ENCODE measurements at regions not wholly inside any gene's neighbourhood (a gene's known extent, or its start where the extent isn't known, plus 50 kb on each side); places are given as distances from the start of the nearest gene placed in this dataset.

DNA sequence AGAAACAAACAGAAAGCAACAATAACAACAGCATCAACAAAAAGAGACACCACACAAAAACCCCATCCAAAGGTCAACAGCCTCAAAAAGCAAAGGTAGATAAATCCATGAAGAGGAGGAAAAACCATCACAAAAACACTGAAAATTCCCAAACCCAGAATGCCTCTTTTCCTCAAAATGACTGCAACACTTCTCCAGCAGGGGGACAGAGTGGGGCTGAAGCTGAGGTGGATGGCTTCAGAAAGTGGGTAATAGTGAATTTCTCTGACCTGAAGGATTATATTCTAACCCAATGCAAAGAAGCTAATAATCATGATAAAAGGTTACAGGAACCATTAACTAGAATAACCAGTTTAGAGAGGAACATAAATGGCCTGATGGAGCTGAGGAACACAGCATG, 888.2 kb downstream of the RAB28 start:
- H3K27me3 ChIP-seq (ENCODE audit: insufficient read depth, low read length, poor library complexity, severe bottlenecking), result no peaks in the 10 kb centered on the region
- no peaks in the 10 kb centered on the region for H3K36me3 Mint-ChIP-seq

DNA sequence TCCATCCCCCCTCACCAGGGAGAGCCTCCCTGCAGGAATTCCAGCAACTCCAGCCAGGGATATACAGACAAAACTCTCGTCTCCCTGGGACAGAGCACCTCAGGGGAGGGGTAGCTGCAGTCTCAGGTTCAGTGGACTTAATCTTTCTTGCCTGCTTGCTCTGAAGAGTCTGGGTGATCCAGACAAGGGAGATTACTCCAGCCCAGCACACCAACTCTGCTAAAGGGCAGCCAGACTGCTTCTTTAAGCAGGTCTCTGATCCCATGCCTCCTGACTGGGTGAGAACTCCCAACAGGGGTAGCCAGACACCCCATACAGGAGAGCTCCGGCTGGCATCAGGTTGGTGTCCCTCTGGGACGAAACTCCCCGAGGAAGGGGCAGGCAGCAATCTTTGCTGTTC, 888.7 kb downstream of the RAB28 start:
- no peak for DNase-seq
- Histone ChIP-seq H3K4me1 (ENCODE audit: insufficient read depth, low read length) (no peaks in the 10 kb centered on the region), H3K4me3 (ENCODE audit: low read length) (no peak overlapping the region), H3K9me3 (ENCODE audit: low read length) (no peaks in the 10 kb centered on the region), H3K27me3 (ENCODE audit: insufficient read depth, low read length, poor library complexity, severe bottlenecking) (no peaks in the 10 kb centered on the region), H3K36me3 (ENCODE audit: insufficient read depth, low read length) (no peaks in the 10 kb centered on the region), H3K27ac (ENCODE audit: low read depth, low read length) (no peak overlapping the region)
- Mint-ChIP-seq H3K4me1 (no peaks in the 10 kb centered on the region), H3K27ac (no peak overlapping the region), H3K4me3 (no peak overlapping the region), H3K27me3 (no peaks in the 10 kb centered on the region), H3K9me3 (peaks cover 0 to 9% (median 5%) of the 10 kb centered on the region in 5 donors), H3K36me3 (no peaks in the 10 kb centered on the region)
- ChIA-PET POLR2A (no interaction called here), CTCF (no interaction called here)

More for the DNA sequence above, 888.2 kb downstream of the RAB28 start:
- ChIA-PET CTCF (no interaction called here), POLR2A (no interaction called here)
- no peak overlapping the region for H3K4me3 ChIP-seq (ENCODE audit: low read length)
- H3K4me1 ChIP-seq (ENCODE audit: insufficient read depth, low read length), result no peaks in the 10 kb centered on the region
- Mint-ChIP-seq H3K27me3 (no peaks in the 10 kb centered on the region), H3K9me3 (peaks cover 0 to 9% (median 5%) of the 10 kb centered on the region in 5 donors), H3K4me1 (no peaks in the 10 kb centered on the region), H3K4me3 (no peak overlapping the region), H3K27ac (no peak overlapping the region)
- H3K36me3 ChIP-seq (ENCODE audit: insufficient read depth, low read length), result no peaks in the 10 kb centered on the region
- H3K27ac ChIP-seq (ENCODE audit: low read depth, low read length), result no peak overlapping the region
- no peaks in the 10 kb centered on the region for H3K9me3 ChIP-seq (ENCODE audit: low read length)
- no peak for DNase-seq

DNA sequence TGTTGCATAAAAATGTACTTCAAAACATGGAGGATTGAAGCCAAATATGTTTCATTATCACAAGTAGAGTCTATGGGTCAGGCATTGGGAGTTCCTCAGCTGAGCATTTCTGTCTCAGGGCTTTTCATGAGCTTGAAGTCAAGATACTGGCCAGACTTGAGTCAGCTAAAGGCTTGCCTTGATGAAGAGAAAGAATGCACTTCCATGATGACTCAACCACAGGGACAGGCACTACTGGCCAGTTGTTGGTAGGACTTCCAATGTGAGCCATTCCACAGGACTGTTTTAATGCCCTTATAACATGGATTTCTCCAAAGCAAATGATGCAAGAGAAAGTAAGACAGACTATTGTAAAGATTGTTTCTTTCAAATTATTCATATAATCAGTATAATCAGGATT, 895.6 kb downstream of the RAB28 start:
- Histone ChIP-seq H3K36me3 (ENCODE audit: insufficient read depth, low read length) (no peaks in the 10 kb centered on the region), H3K27ac (ENCODE audit: low read depth, low read length) (no peak overlapping the region), H3K4me1 (ENCODE audit: insufficient read depth, low read length) (no peaks in the 10 kb centered on the region), H3K4me3 (ENCODE audit: low read length) (no peak overlapping the region), H3K27me3 (ENCODE audit: insufficient read depth, low read length, poor library complexity, severe bottlenecking) (no peaks in the 10 kb centered on the region), H3K9me3 (ENCODE audit: low read length) (no peaks in the 10 kb centered on the region)
- Mint-ChIP-seq H3K27me3 (no peaks in the 10 kb centered on the region), H3K4me1 (no peaks in the 10 kb centered on the region), H3K4me3 (no peak overlapping the region), H3K27ac (no peak overlapping the region), H3K9me3 (peaks cover 0 to 4% (median 0%) of the 10 kb centered on the region in 5 donors), H3K36me3 (no peaks in the 10 kb centered on the region)
- POLR2A ChIA-PET, result no interaction called here
- DNase-seq, result no peak
- CTCF ChIA-PET, result no interaction called here

DNA sequence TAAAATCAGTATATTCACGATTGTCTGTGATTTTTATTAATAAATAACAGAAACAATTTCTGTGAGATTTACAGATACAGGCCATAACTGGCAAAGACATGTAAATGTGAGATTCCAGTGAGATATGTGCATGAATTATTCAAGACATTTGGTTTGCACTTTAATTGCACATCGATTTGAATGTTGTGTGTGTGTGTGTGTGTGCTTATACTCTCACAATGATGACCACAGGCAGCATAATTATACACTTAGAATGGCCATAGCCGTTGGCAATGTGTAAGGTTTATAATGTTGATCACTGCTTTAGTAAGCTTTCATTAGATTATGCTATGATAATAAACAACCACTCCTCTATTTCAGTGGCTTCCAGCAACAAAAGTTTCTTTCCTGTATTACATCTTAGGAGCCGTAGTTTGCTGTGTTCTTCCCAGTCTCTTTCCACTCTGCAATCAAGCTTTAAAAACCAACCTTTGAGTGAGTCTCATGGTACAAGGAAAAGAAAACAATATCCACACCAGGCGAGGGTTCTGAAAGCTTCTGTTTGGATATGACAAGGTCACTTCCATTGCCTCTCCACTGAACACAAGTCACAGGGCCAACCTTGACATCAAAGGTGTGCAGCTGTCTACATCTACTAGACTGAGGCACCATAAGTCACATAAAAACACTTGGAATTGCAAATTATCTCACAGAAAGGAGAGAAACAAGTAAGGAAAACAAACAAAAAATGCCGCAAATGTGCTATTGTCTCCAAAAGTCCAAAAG, 897.7 kb downstream of the RAB28 start:
- Histone ChIP-seq H3K27ac (ENCODE audit: low read depth, low read length) (no peak overlapping the region), H3K4me1 (ENCODE audit: insufficient read depth, low read length) (no peaks in the 10 kb centered on the region), H3K36me3 (ENCODE audit: insufficient read depth, low read length) (no peaks in the 10 kb centered on the region), H3K9me3 (ENCODE audit: low read length) (no peaks in the 10 kb centered on the region), H3K27me3 (ENCODE audit: insufficient read depth, low read length, poor library complexity, severe bottlenecking) (no peaks in the 10 kb centered on the region), H3K4me3 (ENCODE audit: low read length) (no peak overlapping the region)
- Mint-ChIP-seq H3K27me3 (no peaks in the 10 kb centered on the region), H3K36me3 (no peaks in the 10 kb centered on the region), H3K4me1 (no peaks in the 10 kb centered on the region), H3K4me3 (no peak overlapping the region), H3K27ac (no peak overlapping the region), H3K9me3 (peaks cover 0 to 8% (median 0%) of the 10 kb centered on the region in 5 donors)
- DNase-seq, result no peak
- POLR2A ChIA-PET, result no interaction called here
- CTCF ChIA-PET, result no interaction called here

DNA sequence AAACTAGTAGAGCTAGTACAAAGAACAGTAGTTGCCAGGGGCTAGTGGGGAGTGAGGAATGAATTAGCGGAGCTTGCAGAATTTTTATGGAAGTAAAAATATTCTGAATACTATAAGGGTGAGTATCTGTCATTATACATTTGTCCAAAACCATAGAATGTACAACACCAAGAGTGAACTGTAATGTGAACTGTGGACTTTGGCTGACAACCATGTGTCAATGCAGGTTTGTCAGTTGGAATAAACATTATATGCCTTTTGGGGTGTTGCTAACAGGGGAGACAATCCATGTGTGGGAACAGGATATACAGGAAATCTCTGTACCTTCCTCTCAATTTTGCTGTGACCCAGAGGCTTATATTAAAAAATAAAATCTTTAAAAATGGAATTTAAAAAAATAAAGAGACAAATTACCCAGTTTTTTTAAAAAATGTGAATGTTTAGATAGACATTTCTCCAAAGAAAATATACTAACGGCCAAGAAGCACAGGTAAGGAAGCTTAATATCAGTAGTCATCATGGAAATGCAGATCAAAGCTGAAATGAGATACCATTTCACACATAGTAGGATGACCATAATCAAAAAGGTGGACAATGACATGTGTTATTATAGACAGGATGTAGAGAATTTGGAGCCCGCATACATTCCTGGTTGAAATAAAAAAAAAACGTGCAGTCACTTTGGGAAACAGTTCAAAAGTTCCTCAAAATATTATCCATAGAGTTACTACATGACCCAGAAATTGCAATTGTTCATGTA, 899.8 kb downstream of the RAB28 start:
- H3K36me3 Mint-ChIP-seq, result no peaks in the 10 kb centered on the region
- H3K27me3 Mint-ChIP-seq, result no peaks in the 10 kb centered on the region
- H3K9me3 Mint-ChIP-seq, result peaks cover 0 to 5% (median 0%) of the 10 kb centered on the region in 5 donors
- Histone ChIP-seq H3K36me3 (ENCODE audit: insufficient read depth, low read length) (no peaks in the 10 kb centered on the region), H3K4me3 (ENCODE audit: low read length) (no peak overlapping the region), H3K9me3 (ENCODE audit: low read length) (no peaks in the 10 kb centered on the region), H3K27ac (ENCODE audit: low read depth, low read length) (no peak overlapping the region), H3K27me3 (ENCODE audit: insufficient read depth, low read length, poor library complexity, severe bottlenecking) (no peaks in the 10 kb centered on the region), H3K4me1 (ENCODE audit: insufficient read depth, low read length) (no peaks in the 10 kb centered on the region)
- H3K4me1 Mint-ChIP-seq, result no peaks in the 10 kb centered on the region
- POLR2A ChIA-PET, result no interaction called here
- no peak overlapping the region for H3K4me3 Mint-ChIP-seq
- no peak overlapping the region for H3K27ac Mint-ChIP-seq
- no peak for DNase-seq
- CTCF ChIA-PET, result no interaction called here

DNA sequence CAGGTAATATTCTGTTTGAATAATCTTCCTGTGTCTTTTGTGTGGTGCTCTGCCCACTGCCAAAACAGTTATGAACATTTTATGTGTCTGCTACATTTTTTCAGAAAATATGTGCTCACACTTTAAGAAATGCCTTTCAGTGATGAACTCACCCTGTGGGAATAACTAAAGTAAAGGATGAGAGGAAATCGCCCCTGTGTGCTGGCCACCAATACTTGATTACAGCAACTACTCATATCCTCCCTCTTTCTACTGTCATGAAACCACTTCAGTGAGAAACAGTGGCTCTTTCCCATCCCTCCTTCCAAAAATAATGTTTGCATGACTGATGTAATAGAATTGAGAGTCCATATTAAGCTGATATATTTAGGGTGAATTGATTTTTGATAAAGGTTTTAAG, 900.9 kb downstream of the RAB28 start:
- H3K36me3 Mint-ChIP-seq, result no peaks in the 10 kb centered on the region
- H3K4me3 Mint-ChIP-seq, result no peak overlapping the region
- H3K4me1 ChIP-seq (ENCODE audit: insufficient read depth, low read length), result no peaks in the 10 kb centered on the region
- H3K9me3 Mint-ChIP-seq, result peaks cover 0 to 6% (median 0%) of the 10 kb centered on the region in 5 donors
- no peaks in the 10 kb centered on the region for H3K36me3 ChIP-seq (ENCODE audit: insufficient read depth, low read length)
- POLR2A ChIA-PET, result no interaction called here
- H3K4me1 Mint-ChIP-seq, result no peaks in the 10 kb centered on the region
- no peak overlapping the region for H3K27ac ChIP-seq (ENCODE audit: low read depth, low read length)
- no peak overlapping the region for H3K4me3 ChIP-seq (ENCODE audit: low read length)
- H3K27me3 ChIP-seq (ENCODE audit: insufficient read depth, low read length, poor library complexity, severe bottlenecking), result no peaks in the 10 kb centered on the region
- no peak for DNase-seq
- no peaks in the 10 kb centered on the region for H3K9me3 ChIP-seq (ENCODE audit: low read length)
- H3K27ac Mint-ChIP-seq, result no peak overlapping the region
- CTCF ChIA-PET, result no interaction called here
- no peaks in the 10 kb centered on the region for H3K27me3 Mint-ChIP-seq

DNA sequence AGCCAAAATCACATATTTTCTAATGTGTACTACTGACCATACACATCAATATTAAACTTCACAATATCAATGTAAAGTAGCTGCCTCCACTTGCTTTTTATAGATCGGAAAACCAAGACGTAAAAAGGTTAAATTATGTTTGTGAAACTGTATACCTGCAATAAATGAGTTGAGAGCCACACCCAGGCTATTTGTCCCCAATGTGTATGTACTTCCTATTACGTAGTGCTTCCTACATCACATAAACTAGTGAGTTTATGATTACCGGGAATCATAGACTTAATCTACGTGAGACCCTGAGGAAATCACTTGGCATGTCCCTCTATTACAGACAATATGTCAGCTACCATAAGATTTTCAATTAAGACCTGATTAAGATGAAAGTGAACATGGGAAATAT, 903.4 kb downstream of the RAB28 start:
- Mint-ChIP-seq H3K27me3 (no peaks in the 10 kb centered on the region), H3K9me3 (peaks cover 0 to 7% (median 0%) of the 10 kb centered on the region in 5 donors), H3K4me3 (no peak overlapping the region), H3K36me3 (no peaks in the 10 kb centered on the region), H3K27ac (no peak overlapping the region), H3K4me1 (no peaks in the 10 kb centered on the region)
- H3K27ac ChIP-seq (ENCODE audit: low read depth, low read length), result no peak overlapping the region
- no peak for DNase-seq
- CTCF ChIA-PET, result no interaction called here
- H3K36me3 ChIP-seq (ENCODE audit: insufficient read depth, low read length), result no peaks in the 10 kb centered on the region
- H3K4me3 ChIP-seq (ENCODE audit: low read length), result no peak overlapping the region
- H3K4me1 ChIP-seq (ENCODE audit: insufficient read depth, low read length), result no peaks in the 10 kb centered on the region
- POLR2A ChIA-PET, result no interaction called here
- no peaks in the 10 kb centered on the region for H3K27me3 ChIP-seq (ENCODE audit: insufficient read depth, low read length, poor library complexity, severe bottlenecking)
- no peaks in the 10 kb centered on the region for H3K9me3 ChIP-seq (ENCODE audit: low read length)

DNA sequence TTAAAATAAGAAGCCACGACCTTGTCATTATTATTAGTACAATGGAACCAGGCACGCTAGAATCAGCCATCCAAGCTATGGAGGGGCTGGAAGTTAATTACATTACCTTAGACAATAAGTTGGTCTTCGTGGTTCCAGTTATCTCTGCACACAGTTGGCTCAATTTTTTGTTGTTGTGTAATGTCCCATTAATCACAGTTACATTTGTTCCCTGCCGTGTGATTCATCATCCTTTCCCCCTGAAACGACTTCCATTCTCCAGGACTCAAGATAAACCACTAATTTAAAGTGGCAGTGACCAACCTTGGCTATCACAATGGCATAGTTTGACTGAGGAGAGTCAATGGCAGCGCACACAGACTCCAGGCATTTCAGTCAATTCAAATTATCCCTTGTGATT, 905.0 kb downstream of the RAB28 start:
- H3K4me3 Mint-ChIP-seq, result no peak overlapping the region
- H3K9me3 ChIP-seq (ENCODE audit: low read length), result no peaks in the 10 kb centered on the region
- peaks cover 0 to 9% (median 0%) of the 10 kb centered on the region in 5 donors for H3K9me3 Mint-ChIP-seq
- no peaks in the 10 kb centered on the region for H3K27me3 Mint-ChIP-seq
- no peaks in the 10 kb centered on the region for H3K27me3 ChIP-seq (ENCODE audit: insufficient read depth, low read length, poor library complexity, severe bottlenecking)
- no peak overlapping the region for H3K4me3 ChIP-seq (ENCODE audit: low read length)
- ChIA-PET CTCF (no interaction called here), POLR2A (no interaction called here)
- no peak for DNase-seq
- H3K36me3 Mint-ChIP-seq, result no peaks in the 10 kb centered on the region
- H3K36me3 ChIP-seq (ENCODE audit: insufficient read depth, low read length), result no peaks in the 10 kb centered on the region
- no peak overlapping the region for H3K27ac Mint-ChIP-seq
- no peaks in the 10 kb centered on the region for H3K4me1 ChIP-seq (ENCODE audit: insufficient read depth, low read length)
- H3K27ac ChIP-seq (ENCODE audit: low read depth, low read length), result no peak overlapping the region
- no peaks in the 10 kb centered on the region for H3K4me1 Mint-ChIP-seq
